Uterus (tissue), 3 donors: ENCODE measurements at regions not wholly inside any gene's neighbourhood (a gene's known extent, or its start where the extent isn't known, plus 50 kb on each side); places are given as distances from the start of the nearest gene placed in this dataset.
A peak's percentile ranks its signal among the peaks of the same experiment; 100 is the strongest.

ENCODE experiments used
- DNase-seq, 2 donors: peaks; one replicate each; pipeline ENCODE4 v3.0.0-alpha.2; 2019 to 2020
- H3K27ac ChIP-seq, 2 donors: fragments of 200-600 bp; sonication (generic); 1 replicate in 1 of 2; 2 replicates in 1 of 2; pipeline ENCODE4 v1.5.1; 2016 to 2018
- H3K27me3 ChIP-seq, 2 donors: fragments of 200-600 bp; sonication (generic); one replicate each; pipeline ENCODE4 v1.5.1; 2018 to 2019; ENCODE audit warnings: control low read depth in 1 of 2
- H3K36me3 ChIP-seq, 2 donors: fragments of 200-600 bp; sonication (generic); one replicate each; pipeline ENCODE4 v1.5.1; 2019; ENCODE audit warnings: control low read depth in 1 of 2
- H3K4me1 ChIP-seq, 2 donors: fragments of 200-600 bp; sonication (generic); one replicate each; pipeline ENCODE4 v1.5.1; 2018 to 2019; ENCODE audit warnings: control low read depth in 1 of 2
- H3K4me3 ChIP-seq, 2 donors: fragments of 200-600 bp; sonication (generic); 1 replicate in 1 of 2; 2 replicates in 1 of 2; pipeline ENCODE4 v1.5.1; 2018 to 2019; ENCODE audit warnings: mild to moderate bottlenecking in 1 of 2
- H3K9me3 ChIP-seq, 2 donors: fragments of 200-600 bp; sonication (generic); one replicate each; pipeline ENCODE4 v1.5.1; 2019; ENCODE audit warnings: control low read depth in 1 of 2
- POLR2A ChIP-seq, 2 donors: fragments of 450-650 bp; IDR thresholded peaks; one replicate each; pipeline ENCODE4 v1.6.1; 2016; ENCODE audit warnings: antibody characterized with exemption in 2 of 2, mild to moderate bottlenecking in 1 of 2, moderate library complexity in 1 of 2
- intact Hi-C: fragments of 100-400 bp; cut with DNase I; formaldehyde crosslinking; loops from one replicate; pipeline ENCODE4 v1.15.1; 2023; ENCODE audit warnings: low total_unique reads
- TF ChIP-seq, protein P1 (sequence below), 4 experiments: fragments of 200-600 bp in 2 of 4; fragments of 450-650 bp in 2 of 4; sonication (generic) in 2 of 4; IDR thresholded peaks; one replicate each; pipeline ENCODE4 v1.5.1; 2016 to 2019; ENCODE audit warnings: antibody characterized with exemption in 4 of 4, mild to moderate bottlenecking in 2 of 4, moderate library complexity in 1 of 4
- donor health status: DM: yes; HTN: yes; CAD: no.

DNA sequence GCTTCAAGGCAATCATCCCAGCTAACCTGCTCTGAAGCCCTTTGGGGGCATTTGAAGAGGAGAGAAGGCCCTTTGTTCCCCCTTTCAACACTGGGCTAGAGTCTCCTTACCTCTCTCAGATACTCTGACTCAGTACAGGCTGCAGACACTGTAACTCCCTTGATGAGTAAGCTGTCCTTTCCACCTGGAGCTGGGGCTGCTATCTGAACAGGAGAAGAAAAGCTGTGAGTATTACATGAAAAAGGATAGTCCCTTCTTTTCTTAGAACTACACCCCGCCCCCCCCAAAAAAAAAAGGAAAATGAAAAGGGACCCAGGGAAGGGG lies 186.6 kb upstream of the PLEKHG7 start:
- H3K4me3 ChIP-seq = no peak overlapping the region
- no peak overlapping the region for H3K27ac ChIP-seq
- intact Hi-C loops = no loop called here
- TF ChIP-seq POLR2A (IDR thresholded peaks at IDR 0.05) = no peak
- TF ChIP-seq, protein P1, sequence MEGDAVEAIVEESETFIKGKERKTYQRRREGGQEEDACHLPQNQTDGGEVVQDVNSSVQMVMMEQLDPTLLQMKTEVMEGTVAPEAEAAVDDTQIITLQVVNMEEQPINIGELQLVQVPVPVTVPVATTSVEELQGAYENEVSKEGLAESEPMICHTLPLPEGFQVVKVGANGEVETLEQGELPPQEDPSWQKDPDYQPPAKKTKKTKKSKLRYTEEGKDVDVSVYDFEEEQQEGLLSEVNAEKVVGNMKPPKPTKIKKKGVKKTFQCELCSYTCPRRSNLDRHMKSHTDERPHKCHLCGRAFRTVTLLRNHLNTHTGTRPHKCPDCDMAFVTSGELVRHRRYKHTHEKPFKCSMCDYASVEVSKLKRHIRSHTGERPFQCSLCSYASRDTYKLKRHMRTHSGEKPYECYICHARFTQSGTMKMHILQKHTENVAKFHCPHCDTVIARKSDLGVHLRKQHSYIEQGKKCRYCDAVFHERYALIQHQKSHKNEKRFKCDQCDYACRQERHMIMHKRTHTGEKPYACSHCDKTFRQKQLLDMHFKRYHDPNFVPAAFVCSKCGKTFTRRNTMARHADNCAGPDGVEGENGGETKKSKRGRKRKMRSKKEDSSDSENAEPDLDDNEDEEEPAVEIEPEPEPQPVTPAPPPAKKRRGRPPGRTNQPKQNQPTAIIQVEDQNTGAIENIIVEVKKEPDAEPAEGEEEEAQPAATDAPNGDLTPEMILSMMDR (IDR thresholded peaks at IDR 0.05) = no peak
- no peaks in the 10 kb centered on the region for H3K4me1 ChIP-seq
- H3K36me3 ChIP-seq = no peaks in the 10 kb centered on the region
- no peaks in the 10 kb centered on the region for H3K9me3 ChIP-seq
- no peak for DNase-seq
- H3K27me3 ChIP-seq = no peaks in the 10 kb centered on the region

DNA sequence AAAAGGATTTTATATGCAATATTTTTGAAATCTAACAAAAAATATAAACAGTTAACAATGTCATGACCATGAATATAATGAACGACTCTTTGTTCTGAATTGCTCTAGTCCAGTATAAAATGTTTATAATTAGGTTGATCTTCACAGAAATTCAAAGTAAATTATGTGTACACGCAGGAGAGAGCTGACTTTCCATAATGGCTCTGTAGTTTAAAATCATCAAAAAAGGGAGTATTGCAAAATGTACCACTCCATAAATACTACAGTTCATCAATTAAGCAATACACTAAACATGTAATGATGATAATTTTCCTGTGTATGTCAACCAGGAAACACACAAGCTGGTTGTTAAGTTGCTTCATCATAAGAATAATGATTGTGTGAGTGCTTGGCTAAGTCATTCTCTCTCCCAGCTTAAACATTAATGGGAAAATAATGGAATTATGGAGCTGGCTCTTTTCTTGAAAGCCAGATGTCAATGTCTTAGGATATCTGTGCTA lies 189.5 kb upstream of the PLEKHG7 start:
- H3K4me1 ChIP-seq = no peaks in the 10 kb centered on the region
- H3K9me3 ChIP-seq = no peaks in the 10 kb centered on the region
- intact Hi-C loops = no loop called here
- DNase-seq = no peak
- no peaks in the 10 kb centered on the region for H3K27me3 ChIP-seq
- no peak overlapping the region for H3K27ac ChIP-seq
- H3K4me3 ChIP-seq = no peak overlapping the region
- H3K36me3 ChIP-seq = no peaks in the 10 kb centered on the region
- TF ChIP-seq, protein P1 (IDR thresholded peaks at IDR 0.05) = no peak
- no peak for TF ChIP-seq POLR2A (IDR thresholded peaks at IDR 0.05)

DNA sequence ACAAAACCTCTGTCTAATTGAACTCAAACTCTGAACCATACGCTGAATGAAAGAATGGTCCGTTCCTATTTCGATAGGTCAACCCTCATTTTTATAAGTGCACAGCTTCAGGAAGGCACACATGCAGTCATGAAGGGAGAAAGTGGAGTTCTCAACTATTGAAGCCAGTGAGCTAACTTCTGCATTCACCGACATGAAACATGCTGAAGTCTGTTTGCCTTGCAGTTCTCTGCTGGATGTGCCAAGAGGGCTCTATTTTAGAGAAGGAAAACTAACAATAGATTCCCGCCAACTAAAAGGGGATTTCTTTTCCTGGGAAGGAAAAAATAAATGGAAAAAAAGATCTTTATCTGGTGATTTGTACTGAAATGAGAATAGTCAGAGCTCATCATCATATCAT lies 191.0 kb upstream of the PLEKHG7 start:
- DNase-seq = no peak
- Histone ChIP-seq H3K27me3 (no peaks in the 10 kb centered on the region), H3K27ac (peak overlapping the region; percentile 44 to 59), H3K4me1 (no peaks in the 10 kb centered on the region), H3K4me3 (no peak overlapping the region), H3K9me3 (no peaks in the 10 kb centered on the region), H3K36me3 (no peaks in the 10 kb centered on the region)
- no peak for TF ChIP-seq POLR2A (IDR thresholded peaks at IDR 0.05)
- TF ChIP-seq, protein P1 (IDR thresholded peaks at IDR 0.05) = no peak
- intact Hi-C loops = no loop called here

GRCh38 chr12:92509156-92509738 lies 193.5 kb upstream of the PLEKHG7 start:
- H3K36me3 ChIP-seq = no peaks in the 10 kb centered on the region
- no peaks in the 10 kb centered on the region for H3K27me3 ChIP-seq
- no peak overlapping the region for H3K4me3 ChIP-seq
- no peaks in the 10 kb centered on the region for H3K9me3 ChIP-seq
- TF ChIP-seq POLR2A (IDR thresholded peaks at IDR 0.05) = no peak
- TF ChIP-seq, protein P1 (IDR thresholded peaks at IDR 0.05) = no peak
- DNase-seq = peak in 1 of 2 donors; percentile 39
- intact Hi-C loops = no loop called here
- H3K27ac ChIP-seq = peak overlapping the region; percentile 68 to 84
- H3K4me1 ChIP-seq = peaks cover 5 to 10% of the 10 kb centered on the region in 2 donors

DNA sequence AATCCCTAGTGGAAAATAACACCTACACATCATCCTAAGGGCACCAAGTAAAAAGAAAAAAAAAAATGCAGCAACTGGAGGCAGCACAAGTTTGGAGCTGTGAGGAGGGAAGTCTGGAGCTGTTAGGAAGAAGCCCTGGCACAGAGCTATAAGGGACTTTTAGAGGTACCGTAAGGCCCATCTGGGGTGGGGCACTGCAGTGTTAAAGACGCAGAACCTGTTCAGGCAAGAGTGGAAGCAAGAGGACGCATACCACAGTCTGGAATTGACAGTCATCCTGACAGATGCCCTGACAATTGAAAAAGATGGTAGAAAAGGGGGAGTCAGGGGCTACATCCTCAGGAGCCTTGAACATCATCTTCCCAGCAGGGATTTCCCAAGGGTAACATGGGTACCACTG lies 195.9 kb upstream of the PLEKHG7 start:
- no peaks in the 10 kb centered on the region for H3K27me3 ChIP-seq
- no peaks in the 10 kb centered on the region for H3K36me3 ChIP-seq
- H3K4me1 ChIP-seq = peaks cover 5 to 21% of the 10 kb centered on the region in 2 donors
- no peak for TF ChIP-seq POLR2A (IDR thresholded peaks at IDR 0.05)
- TF ChIP-seq, protein P1 (IDR thresholded peaks at IDR 0.05) = no peak
- intact Hi-C loops = no loop called here
- peak overlapping the region; percentile 84 to 87 for H3K27ac ChIP-seq
- no peak for DNase-seq
- no peaks in the 10 kb centered on the region for H3K9me3 ChIP-seq
- no peak overlapping the region for H3K4me3 ChIP-seq
